ENCODE measurements at regions not wholly inside any gene's neighbourhood (a gene's known extent, or its start where the extent isn't known, plus 50 kb on each side); places are given as distances from the start of the nearest gene placed in this dataset.

- 98% methylated on average over 4 of the region's 4 CpGs for WGBS, 2 donors
- ATAC-seq (ENCODE audit: insufficient read depth, low FRiP score) = no peak
- no peak for DNase-seq
Observed at GRCh38 chr9:86648156-86648827, 294.1 kb upstream of the TUT7 start.

GRCh38 chr9:86645303-86645702 lies 291.1 kb upstream of the TUT7 start:
- H3K27ac ChIP-seq (ENCODE audit: low read depth in 1 of 2, low read length in 1 of 2) = no peak overlapping the region
- no peaks in the 10 kb centered on the region for H3K36me3 ChIP-seq (ENCODE audit: control insufficient read depth in 4 of 4, insufficient read depth in 4 of 4, low read length in 4 of 4)
- H3K4me3 ChIP-seq = no peak overlapping the region
- ATAC-seq (ENCODE audit: insufficient read depth, low FRiP score) (no peak), DNase-seq (no peak)
- no peaks in the 10 kb centered on the region for H3K9me3 ChIP-seq (ENCODE audit: control insufficient read depth in 4 of 4, insufficient read depth in 3 of 4, low read length in 3 of 4)
- no peak overlapping the region for H3K9ac ChIP-seq (ENCODE audit: insufficient read depth in 1 of 2, low read length in 2 of 2)
- H3K4me1 ChIP-seq (ENCODE audit: control insufficient read depth in 5 of 5, insufficient read depth in 5 of 5, low read length in 5 of 5) = no peaks in the 10 kb centered on the region
- peaks cover 0 to 2% (median 0%) of the 10 kb centered on the region in 3 donors for H3K27me3 ChIP-seq (ENCODE audit: control insufficient read depth in 3 of 3, insufficient read depth in 3 of 3, low read length in 2 of 3)
- no peak for TF ChIP-seq CTCF (IDR thresholded peaks at IDR 0.05; ENCODE audit: control extremely low read depth, extremely low read depth)
- WGBS, 2 donors = 91% methylated on average over 21 of the region's 21 CpGs

More at GRCh38 chr9:86648156-86648827, 294.1 kb upstream of the TUT7 start:
- H3K36me3 ChIP-seq (ENCODE audit: control insufficient read depth in 4 of 4, insufficient read depth in 4 of 4, low read length in 4 of 4) = no peaks in the 10 kb centered on the region
- H3K27me3 ChIP-seq (ENCODE audit: control insufficient read depth in 3 of 3, insufficient read depth in 3 of 3, low read length in 2 of 3) = no peaks in the 10 kb centered on the region
- no peaks in the 10 kb centered on the region for H3K4me1 ChIP-seq (ENCODE audit: control insufficient read depth in 5 of 5, insufficient read depth in 5 of 5, low read length in 5 of 5)
- no peak overlapping the region for H3K4me3 ChIP-seq
- no peak for TF ChIP-seq CTCF (IDR thresholded peaks at IDR 0.05; ENCODE audit: control extremely low read depth, extremely low read depth)
- H3K27ac ChIP-seq (ENCODE audit: low read depth in 1 of 2, low read length in 1 of 2) = no peak overlapping the region
- H3K9ac ChIP-seq (ENCODE audit: insufficient read depth in 1 of 2, low read length in 2 of 2) = no peak overlapping the region
- H3K9me3 ChIP-seq (ENCODE audit: control insufficient read depth in 4 of 4, insufficient read depth in 3 of 4, low read length in 3 of 4) = no peaks in the 10 kb centered on the region

GRCh38 chr9:86644675-86645034 lies 290.4 kb upstream of the TUT7 start:
- no peak for DNase-seq
- 89 to 92% methylated on average over 4 of the region's 4 CpGs for WGBS, 2 donors
- Histone ChIP-seq H3K36me3 (ENCODE audit: control insufficient read depth in 4 of 4, insufficient read depth in 4 of 4, low read length in 4 of 4) (no peaks in the 10 kb centered on the region), H3K9me3 (ENCODE audit: control insufficient read depth in 4 of 4, insufficient read depth in 3 of 4, low read length in 3 of 4) (no peaks in the 10 kb centered on the region), H3K4me3 (no peak overlapping the region), H3K4me1 (ENCODE audit: control insufficient read depth in 5 of 5, insufficient read depth in 5 of 5, low read length in 5 of 5) (no peaks in the 10 kb centered on the region), H3K27me3 (ENCODE audit: control insufficient read depth in 3 of 3, insufficient read depth in 3 of 3, low read length in 2 of 3) (peaks cover 0 to 2% (median 0%) of the 10 kb centered on the region in 3 donors), H3K9ac (ENCODE audit: insufficient read depth in 1 of 2, low read length in 2 of 2) (no peak overlapping the region), H3K27ac (ENCODE audit: low read depth in 1 of 2, low read length in 1 of 2) (no peak overlapping the region)
- TF ChIP-seq CTCF (IDR thresholded peaks at IDR 0.05; ENCODE audit: control extremely low read depth, extremely low read depth) = no peak
- no peak for ATAC-seq (ENCODE audit: insufficient read depth, low FRiP score)

All from lung (tissue), 11 donors.